GM12878 (cell line): ENCODE measurements at regions not wholly inside any gene's neighbourhood (a gene's known extent, or its start where the extent isn't known, plus 50 kb on each side); places are given as distances from the start of the nearest gene placed in this dataset.

Experiments used
- ATAC-seq: fragments of 200-7000 bp; cut with Tn5 transposase; 3 replicates; pipeline ENCODE4 v1.9.1; 2020; ENCODE audit warnings: mild to moderate bottlenecking, moderate library complexity
- BruUV-seq: library from RNA; stranded (reverse); fragments of 400-500 nt; replicated peaks from 2 replicates; lab custom pipeline; 2021; lab: Mats Ljungman, UMichigan
- CTCF ChIA-PET: fragments of 300-600 bp; sonication (Branson Sonifier 250); formaldehyde crosslinking; extraction: SDS; loops from one replicate; lab custom pipeline; 2021; ENCODE audit warnings: inconsistent platforms; lab: Yijun Ruan, JAX
- POLR2A ChIA-PET: fragments of 350-600 bp; formaldehyde crosslinking; extraction: SDS; loops from one replicate; lab custom pipeline; 2021; ENCODE audit warnings: inconsistent platforms; lab: Charles Lee
- RAD21 ChIA-PET: fragments of 300-600 bp; sonication (Branson Sonifier 250); formaldehyde crosslinking; loops from one replicate; lab custom pipeline; 2023; ENCODE audit warnings: antibody characterized with exemption; ENCODE audit not compliant: unreplicated experiment; lab: Charles Lee
- SMC1A ChIA-PET: fragments of 300-600 bp; sonication (Branson Sonifier 250); formaldehyde crosslinking; loops from one replicate; lab custom pipeline; 2023; ENCODE audit not compliant: unreplicated experiment, uncharacterized antibody; lab: Charles Lee
- DNase-seq: peaks from one replicate; pipeline ENCODE4 v3.0.0-alpha.2; 2011; ENCODE audit warnings: low read depth, low spot score
- FAIRE-seq: peaks from 3 replicates; lab custom pipeline; 2011; peaks lifted over from hg19 to GRCh38; lab: Jason Lieb, UNC
- H2AFZ ChIP-seq: 2 replicates; pipeline ENCODE4 v1.6.0; 2011; ENCODE audit warnings: low read depth, low read length, control low read depth; ENCODE audit not compliant: control insufficient read depth
- H3K27ac ChIP-seq: 2 replicates; pipeline ENCODE4 v1.5.1; 2011; ENCODE audit warnings: control low read depth; ENCODE audit not compliant: control insufficient read depth, insufficient read depth
- H3K27me3 ChIP-seq, 2 experiments: replicated peaks in 1 of 2; 2 replicates each; pipeline versions ENCODE4 v1.6.0 to v1.6.1; 2011; ENCODE audit warnings: low read length in 1 of 2; ENCODE audit not compliant: control insufficient read depth in 2 of 2, insufficient read depth in 2 of 2
- H3K36me3 ChIP-seq, 2 experiments: 2 replicates each; pipeline ENCODE4 v1.5.1; 2011; ENCODE audit warnings: low read length in 1 of 2; ENCODE audit not compliant: control insufficient read depth in 2 of 2, insufficient read depth in 2 of 2
- H3K4me1 ChIP-seq: 2 replicates; pipeline ENCODE4 v1.6.1; 2011; ENCODE audit warnings: mild to moderate bottlenecking, low read length, moderate library complexity, mixed read lengths; ENCODE audit not compliant: control insufficient read depth, insufficient read depth
- H3K4me2 ChIP-seq: 2 replicates; pipeline ENCODE4 v1.6.0; 2011; ENCODE audit warnings: control low read depth; ENCODE audit not compliant: control insufficient read depth, insufficient read depth
- H3K4me3 ChIP-seq: fragments of 200-600 bp; sonication (generic); 2 replicates; pipeline ENCODE4 v1.5.1; 2016
- H3K79me2 ChIP-seq: 2 replicates; pipeline ENCODE4 v1.6.0; 2011; ENCODE audit warnings: low read length; ENCODE audit not compliant: control insufficient read depth, insufficient read depth
- H3K9ac ChIP-seq: 2 replicates; pipeline ENCODE4 v1.8.0; 2011; ENCODE audit warnings: low read length, control low read depth, mixed read lengths; ENCODE audit not compliant: control insufficient read depth, insufficient read depth
- H3K9me3 ChIP-seq: replicated peaks from 3 replicates; pipeline ENCODE4 v1.5.1; 2011; ENCODE audit warnings: mild to moderate bottlenecking, low read length; ENCODE audit not compliant: control insufficient read depth, insufficient read depth
- H4K20me1 ChIP-seq: 2 replicates; pipeline ENCODE4 v1.6.0; 2011; ENCODE audit not compliant: control insufficient read depth, insufficient read depth
- ATF2 ChIP-seq: IDR thresholded peaks from 2 replicates; pipeline ENCODE4 v1.6.1; 2012; ENCODE audit warnings: low read length, inconsistent platforms
- CHD1 ChIP-seq: IDR thresholded peaks from 2 replicates; pipeline ENCODE4 v1.6.1; 2012; ENCODE audit warnings: low read depth, low read length, improper control_type of control experiment
- JUNB ChIP-seq: IDR thresholded peaks from 2 replicates; pipeline ENCODE4 v1.6.1; 2016; ENCODE audit warnings: antibody characterized with exemption, mild to moderate bottlenecking
- NFXL1 ChIP-seq: fragments of 450-650 bp; IDR thresholded peaks from 2 replicates; pipeline ENCODE4 v1.6.1; 2017; ENCODE audit warnings: antibody characterized with exemption, mild to moderate bottlenecking, borderline replicate concordance
- NRF1 ChIP-seq: conservative IDR thresholded peaks from 2 replicates; pipeline ENCODE4 v1.6.1; 2011; ENCODE audit warnings: mild to moderate bottlenecking, low read depth, low read length, improper control_type of control experiment
- RAD51 ChIP-seq: fragments of 450-650 bp; IDR thresholded peaks from 2 replicates; pipeline ENCODE4 v1.6.1; 2016; ENCODE audit warnings: moderate library complexity, mild to moderate bottlenecking, inconsistent platforms
- SIN3A ChIP-seq: IDR thresholded peaks from 2 replicates; pipeline ENCODE4 v1.6.1; 2012; ENCODE audit warnings: low read depth, low read length, improper control_type of control experiment
- SPI1 ChIP-seq: IDR thresholded peaks from 2 replicates; pipeline ENCODE4 v1.6.1; 2011; ENCODE audit warnings: low read depth, mild to moderate bottlenecking, low read length, moderate library complexity, borderline replicate concordance; ENCODE audit not compliant: insufficient read depth
- SREBF1 ChIP-seq: IDR thresholded peaks from 2 replicates; pipeline ENCODE4 v1.6.1; 2012; ENCODE audit warnings: mild to moderate bottlenecking, low read length
- SUZ12 ChIP-seq: fragments of 200-600 bp; sonication (generic); IDR thresholded peaks from one replicate; pipeline ENCODE4 v1.6.1; 2018; ENCODE audit warnings: antibody characterized with exemption, mild to moderate bottlenecking; ENCODE audit not compliant: unreplicated experiment
- TCF7 ChIP-seq: IDR thresholded peaks from 2 replicates; pipeline ENCODE4 v1.6.1; 2014; ENCODE audit warnings: antibody characterized with exemption, borderline replicate concordance
- ZNF207 ChIP-seq: fragments of 450-650 bp; IDR thresholded peaks from 2 replicates; pipeline ENCODE4 v1.6.1; 2014; ENCODE audit warnings: antibody characterized with exemption, mild to moderate bottlenecking, borderline replicate concordance
- in situ Hi-C: fragments of 300-500 bp; cut with MboI; formaldehyde crosslinking; loops from 9 replicates; pipeline ENCODE4 v1.14.3; 2018; ENCODE audit warnings: mixed read lengths
- intact Hi-C: fragments of 100-400 bp; cut with micrococcal nuclease; formaldehyde crosslinking; loops from one replicate; pipeline ENCODE4 v1.14.2; 2022; ENCODE audit not compliant: unreplicated experiment
- TF ChIP-seq, protein P1 (sequence below): fragments of 450-650 bp; IDR thresholded peaks from 2 replicates; pipeline ENCODE4 v1.6.1; 2017; ENCODE audit warnings: mild to moderate bottlenecking, moderate library complexity
- TF ChIP-seq, protein P2 (sequence below): IDR thresholded peaks from 2 replicates; pipeline ENCODE4 v1.6.1; 2012; ENCODE audit warnings: low read depth, low read length, improper control_type of control experiment

- POLR2A ChIA-PET: no interaction called here
- intact Hi-C loops (no loop called here), in situ Hi-C loops (no loop called here)
- no TSS peak for BruUV-seq
- Histone ChIP-seq H4K20me1 (no peaks in the 10 kb centered on the region), H3K36me3 (no peaks in the 10 kb centered on the region), H3K79me2 (no peaks in the 10 kb centered on the region), H3K4me1 (no peaks in the 10 kb centered on the region), H3K27ac (no peak overlapping the region), H3K9ac (no peak overlapping the region), H3K27me3 (no peaks in the 10 kb centered on the region), H2AFZ (no peak overlapping the region), H3K4me2 (no peak overlapping the region), H3K9me3 (no peaks in the 10 kb centered on the region), H3K4me3 (no peak overlapping the region)
- no peak for ATAC-seq
- no peak for DNase-seq
- RAD21 ChIA-PET: no interaction called here
- SMC1A ChIA-PET: no interaction called here
- no peak for TF ChIP-seq SIN3A
- TF ChIP-seq SREBF1: no peak
- TF ChIP-seq, protein P1, sequence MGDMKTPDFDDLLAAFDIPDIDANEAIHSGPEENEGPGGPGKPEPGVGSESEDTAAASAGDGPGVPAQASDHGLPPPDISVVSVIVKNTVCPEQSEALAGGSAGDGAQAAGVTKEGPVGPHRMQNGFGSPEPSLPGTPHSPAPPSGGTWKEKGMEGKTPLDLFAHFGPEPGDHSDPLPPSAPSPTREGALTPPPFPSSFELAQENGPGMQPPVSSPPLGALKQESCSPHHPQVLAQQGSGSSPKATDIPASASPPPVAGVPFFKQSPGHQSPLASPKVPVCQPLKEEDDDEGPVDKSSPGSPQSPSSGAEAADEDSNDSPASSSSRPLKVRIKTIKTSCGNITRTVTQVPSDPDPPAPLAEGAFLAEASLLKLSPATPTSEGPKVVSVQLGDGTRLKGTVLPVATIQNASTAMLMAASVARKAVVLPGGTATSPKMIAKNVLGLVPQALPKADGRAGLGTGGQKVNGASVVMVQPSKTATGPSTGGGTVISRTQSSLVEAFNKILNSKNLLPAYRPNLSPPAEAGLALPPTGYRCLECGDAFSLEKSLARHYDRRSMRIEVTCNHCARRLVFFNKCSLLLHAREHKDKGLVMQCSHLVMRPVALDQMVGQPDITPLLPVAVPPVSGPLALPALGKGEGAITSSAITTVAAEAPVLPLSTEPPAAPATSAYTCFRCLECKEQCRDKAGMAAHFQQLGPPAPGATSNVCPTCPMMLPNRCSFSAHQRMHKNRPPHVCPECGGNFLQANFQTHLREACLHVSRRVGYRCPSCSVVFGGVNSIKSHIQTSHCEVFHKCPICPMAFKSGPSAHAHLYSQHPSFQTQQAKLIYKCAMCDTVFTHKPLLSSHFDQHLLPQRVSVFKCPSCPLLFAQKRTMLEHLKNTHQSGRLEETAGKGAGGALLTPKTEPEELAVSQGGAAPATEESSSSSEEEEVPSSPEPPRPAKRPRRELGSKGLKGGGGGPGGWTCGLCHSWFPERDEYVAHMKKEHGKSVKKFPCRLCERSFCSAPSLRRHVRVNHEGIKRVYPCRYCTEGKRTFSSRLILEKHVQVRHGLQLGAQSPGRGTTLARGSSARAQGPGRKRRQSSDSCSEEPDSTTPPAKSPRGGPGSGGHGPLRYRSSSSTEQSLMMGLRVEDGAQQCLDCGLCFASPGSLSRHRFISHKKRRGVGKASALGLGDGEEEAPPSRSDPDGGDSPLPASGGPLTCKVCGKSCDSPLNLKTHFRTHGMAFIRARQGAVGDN: no peak
- TF ChIP-seq JUNB: no peak
- no peak for TF ChIP-seq TCF7
- TF ChIP-seq NFXL1: no peak
- no peak for TF ChIP-seq NRF1
- no peak for TF ChIP-seq ZNF207
- no peak for TF ChIP-seq SUZ12
- no peak for TF ChIP-seq ATF2
- no peak for TF ChIP-seq RAD51
- TF ChIP-seq, protein P2, sequence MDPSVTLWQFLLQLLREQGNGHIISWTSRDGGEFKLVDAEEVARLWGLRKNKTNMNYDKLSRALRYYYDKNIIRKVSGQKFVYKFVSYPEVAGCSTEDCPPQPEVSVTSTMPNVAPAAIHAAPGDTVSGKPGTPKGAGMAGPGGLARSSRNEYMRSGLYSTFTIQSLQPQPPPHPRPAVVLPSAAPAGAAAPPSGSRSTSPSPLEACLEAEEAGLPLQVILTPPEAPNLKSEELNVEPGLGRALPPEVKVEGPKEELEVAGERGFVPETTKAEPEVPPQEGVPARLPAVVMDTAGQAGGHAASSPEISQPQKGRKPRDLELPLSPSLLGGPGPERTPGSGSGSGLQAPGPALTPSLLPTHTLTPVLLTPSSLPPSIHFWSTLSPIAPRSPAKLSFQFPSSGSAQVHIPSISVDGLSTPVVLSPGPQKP: no peak
- TF ChIP-seq SPI1: no peak
- TF ChIP-seq CHD1: no peak
- CTCF ChIA-PET: no interaction called here
- no peak for FAIRE-seq
Observed at GRCh38 chr20:7829776-7830175, 110.5 kb downstream of the HAO1 start.
